ENCODE measurements at regions not wholly inside any gene's neighbourhood (a gene's known extent, or its start where the extent isn't known, plus 50 kb on each side); places are given as distances from the start of the nearest gene placed in this dataset.

DNA sequence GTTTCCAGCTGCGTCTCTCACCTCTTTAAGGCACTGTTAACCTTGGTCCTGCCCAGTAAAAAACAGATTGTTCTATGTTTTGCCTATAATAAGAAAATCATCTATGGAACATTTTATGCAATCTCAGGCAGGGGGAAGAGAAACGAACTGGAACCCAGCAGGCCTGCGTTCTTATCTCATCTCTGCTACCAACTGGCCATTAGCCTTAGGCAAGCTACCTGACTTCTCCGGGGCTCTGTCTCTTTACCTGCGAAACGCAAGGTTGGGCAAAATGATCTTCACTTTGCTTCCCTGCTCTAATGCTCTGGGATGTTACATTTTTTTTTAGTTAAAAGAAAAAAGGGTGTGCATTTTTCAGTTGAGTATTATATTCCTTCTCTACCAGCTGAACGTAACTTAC, 70.5 kb upstream of the WIPF1 start:
- 87 to 88% methylated on average over 7 of the region's 7 CpGs for WGBS, 2 donors
- Histone ChIP-seq H3K27ac (peak overlapping the region in 1 of 10 donors; percentile 82), H3K4me1 (peaks cover 4 to 68% (median 54%) of the 10 kb centered on the region in 9 donors), H3K9me3 (peaks cover 0 to 14% (median 7%) of the 10 kb centered on the region in 11 donors), H3K36me3 (peaks cover 0 to 10% (median 0%) of the 10 kb centered on the region in 9 donors), H3K27me3 (no peaks in the 10 kb centered on the region), H3K4me3 (no peak overlapping the region)
- TF ChIP-seq CTCF (IDR thresholded peaks at IDR 0.05) = no peak
- intact Hi-C loops (cut with DNase I) = no loop called here
- ATAC-seq (no peak), DNase-seq (no peak)

GRCh38 chr2:174667250-174667860, 69.8 kb upstream of the WIPF1 start:
- intact Hi-C loops (cut with DNase I) = no loop called here
- H3K9me3 ChIP-seq = peaks cover 0 to 12% (median 7%) of the 10 kb centered on the region in 11 donors
- WGBS, 2 donors = 51 to 54% methylated on average over 6 of the region's 6 CpGs
- H3K36me3 ChIP-seq = peaks cover 0 to 4% (median 0%) of the 10 kb centered on the region in 9 donors
- no peaks in the 10 kb centered on the region for H3K27me3 ChIP-seq
- DNase-seq (no peak), ATAC-seq (peak in 5 of 8 donors; percentile 23 to 48 (median 33))
- no peak for TF ChIP-seq CTCF (IDR thresholded peaks at IDR 0.05)
- H3K27ac ChIP-seq = peak overlapping the region in 6 of 10 donors; percentile 6 to 82 (median 38)
- peak overlapping the region in 1 of 10 donors; percentile 4 for H3K4me3 ChIP-seq
- peaks cover 4 to 75% (median 62%) of the 10 kb centered on the region in 9 donors for H3K4me1 ChIP-seq

DNA sequence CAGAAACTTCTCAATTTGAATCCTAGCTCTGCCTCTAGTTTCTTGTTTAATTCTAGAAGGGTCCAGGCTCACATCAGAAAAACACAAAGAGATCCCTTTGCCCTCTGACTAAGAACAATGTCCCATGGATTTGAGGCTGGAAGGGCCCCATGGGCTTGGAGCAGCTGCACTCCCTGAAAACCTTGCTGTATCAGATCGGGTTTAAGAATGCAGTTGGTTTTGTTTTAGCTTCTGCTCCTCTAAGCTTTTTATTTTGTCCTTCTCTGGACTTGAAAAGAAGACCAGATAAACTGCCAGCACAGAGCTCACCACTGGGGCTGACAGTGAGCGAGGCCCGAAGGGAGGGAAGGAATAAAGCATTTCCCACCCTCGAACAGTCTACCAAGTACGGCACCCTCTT, 69.2 kb upstream of the WIPF1 start:
- peaks cover 4 to 77% (median 63%) of the 10 kb centered on the region in 9 donors for H3K4me1 ChIP-seq
- H3K36me3 ChIP-seq = peaks cover 0 to under 1% (median 0%) of the 10 kb centered on the region in 9 donors
- peak in 1 of 8 donors; percentile 10 for ATAC-seq
- 52 to 56% methylated on average over 5 of the region's 5 CpGs for WGBS, 2 donors
- no peaks in the 10 kb centered on the region for H3K27me3 ChIP-seq
- TF ChIP-seq CTCF (IDR thresholded peaks at IDR 0.05) = no peak
- DNase-seq = no peak
- peak overlapping the region in 1 of 10 donors; percentile 4 for H3K4me3 ChIP-seq
- peak overlapping the region in 6 of 10 donors; percentile 6 to 82 (median 38) for H3K27ac ChIP-seq
- intact Hi-C loops (cut with DNase I) = no loop called here
- peaks cover 0 to 7% (median 5%) of the 10 kb centered on the region in 11 donors for H3K9me3 ChIP-seq

DNA sequence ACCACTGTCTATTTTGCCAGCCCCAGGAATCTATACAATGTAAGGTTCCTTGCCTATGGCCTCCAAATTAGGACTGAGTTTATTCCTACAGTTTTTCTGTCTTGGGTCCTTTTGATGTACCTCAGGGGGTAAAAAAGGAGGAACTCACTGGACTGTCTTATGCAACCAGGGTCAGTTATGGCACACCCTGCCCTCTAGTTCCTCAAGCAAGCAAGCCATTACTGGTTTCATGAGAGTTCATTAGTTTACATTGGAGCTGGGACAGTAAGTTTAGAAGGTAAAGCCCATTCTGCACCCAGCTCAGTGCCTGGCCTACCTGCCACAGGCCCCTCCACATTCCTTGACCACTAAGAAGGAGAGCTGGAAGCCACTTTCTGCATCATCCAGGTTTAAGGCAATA, 68.7 kb upstream of the WIPF1 start:
- no peaks in the 10 kb centered on the region for H3K36me3 ChIP-seq
- no peak overlapping the region for H3K4me3 ChIP-seq
- ATAC-seq (peak in 5 of 8 donors; percentile 24 to 47 (median 36)), DNase-seq (no peak)
- intact Hi-C loops (cut with DNase I) = no loop called here
- H3K4me1 ChIP-seq = peaks cover 4 to 77% (median 64%) of the 10 kb centered on the region in 9 donors
- peaks cover 0 to 2% (median 0%) of the 10 kb centered on the region in 11 donors for H3K9me3 ChIP-seq
- no peaks in the 10 kb centered on the region for H3K27me3 ChIP-seq
- peak overlapping the region in 5 of 10 donors; percentile 35 to 82 (median 39) for H3K27ac ChIP-seq
- no peak for TF ChIP-seq CTCF (IDR thresholded peaks at IDR 0.05)

Measured in heart right ventricle (tissue), 16 donors.